GM19351 (cell line): ENCODE measurements at regions not wholly inside any gene's neighbourhood (a gene's known extent, or its start where the extent isn't known, plus 50 kb on each side); places are given as distances from the start of the nearest gene placed in this dataset.
"Not testable (repeated sequence)": the region's sequence is repeated elsewhere in the genome, so short reads cannot be mapped to it uniquely, and the experiment has no call there.

ENCODE experiments used
- ATAC-seq: cut with Tn5 transposase; IDR thresholded peaks from one replicate; pipeline ENCODE4 v1.9.1; 2021; ENCODE audit warnings: mild to moderate bottlenecking, moderate library complexity; ENCODE audit not compliant: unreplicated experiment

DNA sequence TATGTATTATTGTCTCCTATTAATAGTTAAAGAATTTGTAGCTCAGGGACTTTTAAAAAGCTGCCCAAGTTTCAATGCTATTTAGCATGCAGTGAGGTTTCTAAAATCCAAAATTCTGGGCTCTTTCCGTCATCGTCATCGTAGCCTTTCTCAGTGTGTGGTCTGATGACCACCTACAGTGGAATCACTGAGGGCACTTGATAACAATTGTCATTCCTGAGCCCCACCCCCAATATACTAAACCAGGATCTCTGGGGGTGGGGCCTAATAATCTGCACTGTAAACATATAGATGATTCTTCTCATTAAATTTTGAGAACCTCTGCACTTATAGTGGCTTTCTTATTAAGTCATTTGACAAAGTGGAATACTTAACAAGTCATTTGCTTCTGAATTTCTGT is 674.8 kb downstream of the PLPP3 start:
- no peak for ATAC-seq

DNA sequence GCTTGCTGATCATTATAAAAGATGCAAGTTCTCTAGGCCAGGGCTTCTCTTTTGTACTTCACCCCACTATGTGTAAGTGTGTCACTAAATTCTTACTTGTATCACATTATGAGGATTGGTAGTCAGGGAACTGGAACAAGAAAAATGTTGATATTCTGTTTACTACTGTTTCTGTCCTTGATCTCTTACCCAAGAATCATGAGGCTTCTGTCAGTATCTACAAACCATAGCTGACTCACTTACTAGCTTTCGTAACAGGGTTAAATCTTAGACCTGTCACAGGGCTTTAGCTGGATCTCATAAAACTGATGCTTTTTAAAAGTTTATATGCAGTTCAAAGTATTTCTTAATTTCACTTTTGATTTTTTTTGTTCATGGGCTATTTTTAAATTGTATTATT is 681.2 kb downstream of the PLPP3 start:
- no peak for ATAC-seq

- ATAC-seq: no peak
Measured at GRCh38 chr1:55896210-55896609, 681.0 kb upstream of the USP24 start.

- no peak for ATAC-seq
Measured at GRCh38 chr1:55894521-55894920, 679.4 kb upstream of the USP24 start.

DNA sequence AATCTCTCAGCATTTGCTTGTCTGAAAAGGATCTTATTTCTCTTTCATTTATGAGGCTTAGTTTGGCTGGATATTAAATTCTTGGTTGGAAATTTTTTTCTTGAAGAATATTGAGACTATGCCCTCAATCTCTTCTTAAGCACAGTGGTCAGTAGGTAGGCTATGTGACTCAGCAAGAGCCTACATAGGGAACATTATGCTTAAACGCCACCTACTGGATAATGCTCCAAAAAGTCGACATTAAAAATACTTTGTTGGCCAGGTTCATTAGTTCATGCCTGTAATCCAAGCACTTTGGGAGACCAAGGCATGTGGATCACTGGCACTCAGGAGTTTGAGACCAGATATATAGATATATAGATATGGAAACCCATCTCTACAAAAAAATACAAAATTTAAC is 678.0 kb upstream of the USP24 start:
- no peak for ATAC-seq

- no peak for ATAC-seq
Measured at GRCh38 chr1:55888685-55889317, 673.6 kb upstream of the USP24 start.

DNA sequence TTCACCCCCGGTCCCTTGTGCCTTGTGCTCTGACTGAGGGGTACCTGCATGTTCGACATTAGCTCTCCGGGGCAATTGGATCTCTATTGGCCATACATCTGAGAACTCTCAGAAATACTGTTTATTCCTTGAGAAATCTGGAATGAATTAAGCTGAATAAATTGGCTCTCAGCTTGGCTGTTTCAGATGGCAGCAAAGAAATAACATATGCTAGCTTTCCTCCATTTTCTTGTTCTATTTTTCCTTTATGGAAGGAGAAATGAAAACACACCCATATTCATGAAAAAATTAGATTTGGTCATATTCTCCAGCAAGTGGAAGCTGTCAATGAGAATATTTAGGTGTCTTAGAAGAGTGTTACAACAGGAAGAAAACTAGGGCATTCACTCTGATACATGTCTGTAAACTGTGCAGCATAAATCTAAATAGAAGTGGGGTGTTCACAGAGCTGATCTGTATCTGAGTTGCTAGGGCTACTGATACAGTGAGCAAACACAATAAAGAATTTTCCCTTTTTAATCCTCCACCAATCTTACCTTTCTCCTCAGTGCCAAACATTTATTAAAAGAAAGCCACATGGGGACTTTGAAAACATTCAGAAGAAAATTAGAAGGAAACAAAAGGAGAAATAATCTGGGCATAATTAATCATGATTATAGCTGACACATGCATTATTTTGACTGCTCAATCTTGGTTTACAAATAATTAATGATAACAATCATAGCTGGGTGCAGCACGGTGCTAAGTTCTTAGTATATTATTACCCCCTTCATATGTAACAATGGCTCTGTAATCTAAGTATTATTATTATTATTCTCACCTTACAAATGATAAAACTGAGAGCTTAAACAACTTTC is 671.9 kb upstream of the USP24 start:
- ATAC-seq: no peak

DNA sequence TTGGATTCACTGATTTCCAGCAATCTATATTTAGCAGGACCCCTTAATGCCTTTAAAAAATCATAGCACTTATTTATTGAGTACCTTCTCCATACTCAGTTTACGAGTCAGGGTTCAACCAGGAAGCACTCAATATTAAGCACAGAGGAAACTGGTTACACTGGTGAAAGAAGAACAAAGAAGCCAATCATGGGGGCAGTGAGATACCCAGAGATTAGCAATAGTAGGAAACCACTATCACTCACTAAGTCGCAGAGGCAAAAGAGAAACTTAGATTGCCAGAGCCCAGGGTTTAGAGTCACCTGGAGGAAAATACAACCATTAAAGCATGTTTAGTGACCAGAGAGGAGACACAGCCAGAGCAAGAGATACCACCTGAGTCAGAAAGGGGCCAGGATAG is 670.5 kb upstream of the USP24 start:
- no peak for ATAC-seq

DNA sequence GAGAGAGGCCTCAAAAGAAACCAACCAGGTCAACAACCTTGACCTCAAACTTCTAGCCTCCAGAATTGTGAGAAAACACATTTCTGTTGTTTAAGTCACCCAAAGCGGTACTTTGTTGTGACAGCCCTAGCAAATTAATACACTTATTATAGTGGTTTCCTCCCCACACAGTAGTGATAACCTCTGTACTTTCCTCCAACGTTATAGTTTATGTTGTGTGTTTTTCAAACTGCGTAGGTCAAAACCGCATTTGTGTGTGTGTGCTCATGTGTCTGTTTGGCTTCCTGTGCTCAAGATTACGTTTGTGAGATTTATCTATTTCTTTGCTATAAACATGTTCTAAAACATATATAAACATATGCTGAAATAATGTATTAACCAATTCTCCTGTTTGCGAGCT is 667.8 kb upstream of the USP24 start:
- ATAC-seq: no peak

GRCh38 chr1:55879346-55879745 is 664.2 kb upstream of the USP24 start:
- ATAC-seq: no peak

DNA sequence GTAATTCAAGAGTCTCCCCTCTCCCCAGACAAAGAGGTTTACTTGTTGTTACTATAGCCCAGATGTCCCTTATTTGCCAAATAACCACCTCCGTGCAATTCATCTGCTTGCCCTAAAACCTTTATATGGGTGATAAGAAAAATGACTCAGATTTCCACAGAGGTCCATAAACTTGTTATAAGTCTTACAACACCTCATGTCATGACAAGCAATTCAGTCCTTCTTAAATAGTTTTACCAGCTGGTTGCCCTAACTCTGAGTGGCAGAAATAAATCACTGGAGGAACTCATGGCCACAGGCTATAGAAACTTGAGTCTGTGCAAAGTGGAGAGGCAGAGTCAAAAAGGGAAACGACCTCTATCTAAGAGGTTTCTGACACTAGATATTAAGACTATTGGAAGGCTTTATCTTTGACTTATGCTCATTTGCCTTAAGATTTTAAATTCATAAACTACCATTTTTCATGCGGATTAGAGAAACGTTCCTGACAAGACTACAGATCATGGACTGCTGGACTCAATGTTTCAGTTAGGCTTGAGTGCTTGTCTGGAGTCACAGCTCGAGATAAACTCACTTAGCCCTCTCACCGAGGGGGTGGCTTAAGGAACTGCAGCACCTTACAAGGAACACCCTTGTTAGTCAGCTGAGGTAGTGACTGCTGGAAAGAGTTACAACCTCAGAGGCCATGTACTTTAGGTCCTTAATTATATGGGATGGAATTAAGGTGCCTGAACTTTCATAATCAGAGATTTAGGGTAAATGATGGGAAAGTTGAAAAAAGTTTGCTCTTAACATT is 662.5 kb upstream of the USP24 start:
- ATAC-seq: no peak

- no peak for ATAC-seq
Measured at GRCh38 chr1:55876276-55877060, 661.3 kb upstream of the USP24 start.

GRCh38 chr1:55870106-55870505 is 654.9 kb upstream of the USP24 start:
- ATAC-seq: no peak

DNA sequence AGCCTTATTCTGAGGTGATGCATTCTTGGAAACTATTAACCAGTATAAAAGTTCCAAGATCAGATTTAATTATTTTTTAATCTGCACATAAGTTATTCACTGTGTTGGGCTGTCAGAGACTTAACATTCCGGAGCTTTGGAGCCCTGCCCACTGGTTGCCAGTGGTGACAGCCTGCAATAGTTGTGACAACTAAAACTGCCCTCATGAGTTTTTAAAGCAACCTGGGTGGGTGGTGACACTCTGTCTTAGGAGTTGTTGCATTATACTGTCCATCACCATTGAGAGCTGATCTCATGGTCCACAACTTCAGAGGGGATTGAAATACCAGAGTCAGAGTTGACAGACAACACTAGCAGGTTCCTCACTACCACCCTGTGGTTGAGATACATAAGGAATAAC is 653.9 kb upstream of the USP24 start:
- no peak for ATAC-seq

DNA sequence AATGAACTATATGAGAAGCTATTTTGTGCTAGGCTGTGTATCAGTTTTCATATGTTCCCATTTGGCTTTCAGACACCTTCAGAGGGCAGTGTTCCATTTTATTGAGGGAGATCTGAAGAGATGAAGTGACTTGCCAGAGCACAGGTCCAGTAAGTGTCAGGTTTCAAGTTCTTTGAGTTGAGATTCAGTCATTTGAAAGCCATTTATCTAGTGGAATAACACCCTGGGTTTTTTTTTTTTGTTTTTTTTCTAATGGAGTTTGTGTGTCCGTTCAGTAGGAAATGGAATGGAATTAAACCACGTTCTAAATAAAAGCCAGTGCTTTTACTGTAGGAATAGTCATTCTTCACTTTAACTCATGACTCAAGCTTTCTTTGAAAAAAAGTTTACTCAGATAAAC is 652.9 kb upstream of the USP24 start:
- no peak for ATAC-seq

GRCh38 chr1:55867304-55867843 is 652.2 kb upstream of the USP24 start:
- no peak for ATAC-seq

GRCh38 chr1:55865778-55866177 is 650.6 kb upstream of the USP24 start:
- not testable (repeated sequence) for ATAC-seq

GRCh38 chr1:55864251-55864650 is 649.1 kb upstream of the USP24 start:
- ATAC-seq: no peak

DNA sequence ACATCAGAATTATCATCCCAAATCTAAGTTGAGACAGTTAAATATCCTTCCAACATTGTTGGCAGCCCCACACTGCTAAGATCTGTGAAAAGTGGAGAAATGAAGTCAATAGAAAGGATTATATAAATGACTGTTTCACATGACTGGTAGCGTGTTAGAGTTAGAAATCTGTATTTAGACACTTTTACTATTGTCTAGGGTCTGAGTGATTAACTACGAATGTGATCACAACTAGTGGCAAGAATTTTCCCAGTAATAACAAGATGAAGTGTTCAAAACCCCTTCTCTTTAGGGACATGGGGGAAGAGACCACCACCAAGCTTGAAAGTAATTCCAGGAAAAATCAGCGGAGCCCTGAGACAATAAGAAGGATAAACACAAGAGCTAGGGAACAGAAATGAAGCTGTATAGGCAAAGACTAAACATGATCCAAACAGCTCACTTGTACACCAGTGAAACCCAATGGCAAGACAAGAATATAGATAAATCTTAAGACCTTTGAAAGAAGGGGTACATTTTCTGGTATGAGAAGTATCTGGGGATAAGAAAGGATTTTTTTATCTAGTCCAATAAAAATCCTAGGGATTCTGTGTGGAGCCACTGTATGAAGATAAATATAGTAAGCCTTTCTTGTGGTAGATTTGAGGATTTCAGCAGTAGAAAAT is 646.6 kb upstream of the USP24 start:
- ATAC-seq: no peak
